CD14-positive monocyte (primary cell): ENCODE measurements at regions not wholly inside any gene's neighbourhood (a gene's known extent, or its start where the extent isn't known, plus 50 kb on each side); places are given as distances from the start of the nearest gene placed in this dataset.

ENCODE experiments used
- DNase-seq, 3 donors: peaks; one replicate each; pipeline ENCODE4 v3.0.0-alpha.2; 2011 to 2022
- H2AFZ ChIP-seq: 2 replicates; pipeline ENCODE4 v1.6.0; 2012; ENCODE audit warnings: mild to moderate bottlenecking, low read depth, low read length, inconsistent platforms; ENCODE audit not compliant: insufficient read depth, poor library complexity, severe bottlenecking
- H3K27ac ChIP-seq, 2 donors: 1 replicate in 1 of 2; 2 replicates in 1 of 2; pipeline ENCODE4 v1.5.1; 2012 to 2013; ENCODE audit warnings: low read length in 2 of 2, control low read depth in 1 of 2, inconsistent platforms in 1 of 2, low read depth in 1 of 2, mild to moderate bottlenecking in 1 of 2
- H3K27me3 ChIP-seq, 2 donors: one replicate each; pipeline versions ENCODE4 v1.6.0 to v1.6.1; 2011 to 2013; ENCODE audit warnings: low read length in 2 of 2; ENCODE audit not compliant: control insufficient read depth in 2 of 2, insufficient read depth in 2 of 2
- H3K36me3 ChIP-seq, 2 donors: replicated peaks in 1 of 2; 1 replicate in 1 of 2; 2 replicates in 1 of 2; pipeline versions ENCODE4 v1.5.1 to v1.6.1; 2012 to 2013; ENCODE audit warnings: low read length in 2 of 2, control low read depth in 1 of 2, inconsistent platforms in 1 of 2, mild to moderate bottlenecking in 1 of 2; ENCODE audit not compliant: insufficient read depth in 2 of 2, control insufficient read depth in 1 of 2
- H3K4me1 ChIP-seq, 2 donors: 1 replicate in 1 of 2; 2 replicates in 1 of 2; pipeline versions ENCODE4 v1.5.1 to v1.6.1; 2012 to 2013; ENCODE audit warnings: low read length in 2 of 2, control low read depth in 1 of 2, inconsistent platforms in 1 of 2, mild to moderate bottlenecking in 1 of 2, moderate library complexity in 1 of 2; ENCODE audit not compliant: insufficient read depth in 2 of 2, control insufficient read depth in 1 of 2
- H3K4me2 ChIP-seq: replicated peaks from 2 replicates; pipeline ENCODE3; 2012; ENCODE audit warnings: low read length, moderate library complexity, mild to moderate bottlenecking; ENCODE audit not compliant: poor library complexity, severe bottlenecking; ENCODE audit errors: extremely low read depth
- H3K4me3 ChIP-seq, 3 experiments: fragments of 200-600 bp in 1 of 3; sonication (generic) in 1 of 3; replicated peaks in 1 of 3; 1 replicate in 2 of 3; 2 replicates in 1 of 3; pipeline ENCODE4 v1.5.1; 2011 to 2013; ENCODE audit warnings: low read length in 3 of 3, mild to moderate bottlenecking in 3 of 3, control low read depth in 2 of 3, low read depth in 2 of 3, inconsistent platforms in 1 of 3, moderate library complexity in 1 of 3
- H3K79me2 ChIP-seq: 2 replicates; pipeline ENCODE4 v1.6.0; 2012; ENCODE audit warnings: mild to moderate bottlenecking, control low read depth, inconsistent platforms, low read length, moderate library complexity; ENCODE audit not compliant: insufficient read depth
- H3K9ac ChIP-seq: 2 replicates; pipeline ENCODE4 v1.6.0; 2017; ENCODE audit warnings: low read length, mild to moderate bottlenecking; ENCODE audit not compliant: insufficient read depth, poor library complexity, severe bottlenecking
- H3K9me3 ChIP-seq, 2 donors: replicated peaks in 1 of 2; 1 replicate in 1 of 2; 2 replicates in 1 of 2; pipeline versions ENCODE4 v1.5.1 to v1.6.1; 2012 to 2013; ENCODE audit warnings: low read length in 2 of 2, control low read depth in 1 of 2; ENCODE audit not compliant: control insufficient read depth in 1 of 2, insufficient read depth in 1 of 2
- H4K20me1 ChIP-seq: 2 replicates; pipeline ENCODE4 v1.6.0; 2012; ENCODE audit warnings: mild to moderate bottlenecking, low read length, control low read depth, moderate library complexity; ENCODE audit not compliant: insufficient read depth
- H3K27ac Mint-ChIP-seq, 7 donors: one replicate each; pipeline ENCODE4 v1.8.0; 2020; ENCODE audit warnings: mild to moderate bottlenecking in 7 of 7, mixed read lengths in 7 of 7, moderate library complexity in 6 of 7, inconsistent platforms in 2 of 7
- H3K27me3 Mint-ChIP-seq, 3 donors: one replicate each; pipeline ENCODE4 v1.8.0; 2021 to 2022; ENCODE audit warnings: low read depth in 3 of 3, mild to moderate bottlenecking in 3 of 3, mixed read lengths in 3 of 3, moderate library complexity in 3 of 3, inconsistent platforms in 1 of 3
- H3K36me3 Mint-ChIP-seq, 2 donors: one replicate each; pipeline ENCODE4 v1.8.0; 2020; ENCODE audit warnings: mixed read lengths in 2 of 2, inconsistent platforms in 1 of 2, mild to moderate bottlenecking in 1 of 2
- H3K4me1 Mint-ChIP-seq: one replicate; pipeline ENCODE4 v1.8.0; 2020; ENCODE audit warnings: mild to moderate bottlenecking, mixed read lengths
- H3K4me3 Mint-ChIP-seq, 2 donors: one replicate each; pipeline ENCODE4 v1.8.0; 2020; ENCODE audit warnings: mild to moderate bottlenecking in 2 of 2, mixed read lengths in 2 of 2, moderate library complexity in 1 of 2
- H3K9me3 Mint-ChIP-seq, 7 donors: one replicate each; pipeline ENCODE4 v1.8.0; 2020 to 2022; ENCODE audit warnings: mixed read lengths in 7 of 7, mild to moderate bottlenecking in 6 of 7, moderate library complexity in 6 of 7, inconsistent platforms in 2 of 7
- WGBS: methylation state at CpG from one replicate; pipeline ENCODE4 v1.1.5; 2013; ENCODE audit warnings: missing lambda C conversion rate; ENCODE audit not compliant: insufficient coverage; 5-methylcytosine and 5-hydroxymethylcytosine counted together
- intact Hi-C, 2 donors: fragments of 100-400 bp; cut with micrococcal nuclease; formaldehyde crosslinking; loops; one replicate each; pipeline versions ENCODE4 v1.15.0 to v1.15.1; 2023
- TF ChIP-seq, protein P1 (sequence below): fragments of 200-600 bp; IDR thresholded peaks from one replicate; pipeline ENCODE4 v1.8.0; 2022; ENCODE audit warnings: antibody characterized with exemption, mild to moderate bottlenecking

DNA sequence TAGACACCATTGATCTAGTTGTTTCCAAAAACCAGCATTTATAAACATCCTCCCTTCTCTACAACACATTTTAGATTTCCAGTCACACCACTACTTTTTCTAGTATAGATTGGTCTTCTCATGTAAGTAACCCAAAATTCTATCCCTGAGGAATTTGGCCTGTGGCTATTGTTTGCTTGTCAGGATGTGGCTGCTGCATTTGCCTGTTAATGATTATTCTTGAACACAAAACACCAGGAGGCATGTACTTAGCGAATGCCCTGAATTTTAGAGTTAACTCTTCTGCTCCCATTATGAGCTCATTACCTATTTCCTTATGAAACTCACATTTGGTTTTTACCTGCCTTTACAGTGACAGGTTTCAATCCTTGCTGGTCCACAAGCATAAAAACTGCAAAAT, 102.0 kb upstream of the FSTL5 start:
- DNase-seq: no peak
- no peak overlapping the region for H3K27ac Mint-ChIP-seq
- H3K27ac ChIP-seq: no peak overlapping the region
- no peak overlapping the region for H2AFZ ChIP-seq
- H3K9me3 Mint-ChIP-seq: peaks cover 2 to 17% (median 9%) of the 10 kb centered on the region in 7 donors
- no peaks in the 10 kb centered on the region for H3K4me1 Mint-ChIP-seq
- TF ChIP-seq, protein P1, sequence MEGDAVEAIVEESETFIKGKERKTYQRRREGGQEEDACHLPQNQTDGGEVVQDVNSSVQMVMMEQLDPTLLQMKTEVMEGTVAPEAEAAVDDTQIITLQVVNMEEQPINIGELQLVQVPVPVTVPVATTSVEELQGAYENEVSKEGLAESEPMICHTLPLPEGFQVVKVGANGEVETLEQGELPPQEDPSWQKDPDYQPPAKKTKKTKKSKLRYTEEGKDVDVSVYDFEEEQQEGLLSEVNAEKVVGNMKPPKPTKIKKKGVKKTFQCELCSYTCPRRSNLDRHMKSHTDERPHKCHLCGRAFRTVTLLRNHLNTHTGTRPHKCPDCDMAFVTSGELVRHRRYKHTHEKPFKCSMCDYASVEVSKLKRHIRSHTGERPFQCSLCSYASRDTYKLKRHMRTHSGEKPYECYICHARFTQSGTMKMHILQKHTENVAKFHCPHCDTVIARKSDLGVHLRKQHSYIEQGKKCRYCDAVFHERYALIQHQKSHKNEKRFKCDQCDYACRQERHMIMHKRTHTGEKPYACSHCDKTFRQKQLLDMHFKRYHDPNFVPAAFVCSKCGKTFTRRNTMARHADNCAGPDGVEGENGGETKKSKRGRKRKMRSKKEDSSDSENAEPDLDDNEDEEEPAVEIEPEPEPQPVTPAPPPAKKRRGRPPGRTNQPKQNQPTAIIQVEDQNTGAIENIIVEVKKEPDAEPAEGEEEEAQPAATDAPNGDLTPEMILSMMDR: no peak
- no peak overlapping the region for H3K4me3 Mint-ChIP-seq
- H3K4me1 ChIP-seq: no peaks in the 10 kb centered on the region
- H3K27me3 Mint-ChIP-seq: no peaks in the 10 kb centered on the region
- WGBS: no CpG with 5 or more reads among the region's 1 CpG
- H3K9ac ChIP-seq: no peak overlapping the region
- no peak overlapping the region for H3K4me2 ChIP-seq
- H3K4me3 ChIP-seq: no peak overlapping the region
- H3K79me2 ChIP-seq: no peaks in the 10 kb centered on the region
- H3K9me3 ChIP-seq: peaks cover 0 to 4% of the 10 kb centered on the region in 2 donors
- H3K36me3 Mint-ChIP-seq: no peaks in the 10 kb centered on the region
- intact Hi-C loops: no loop called here
- H4K20me1 ChIP-seq: no peaks in the 10 kb centered on the region
- no peaks in the 10 kb centered on the region for H3K36me3 ChIP-seq
- no peaks in the 10 kb centered on the region for H3K27me3 ChIP-seq

DNA sequence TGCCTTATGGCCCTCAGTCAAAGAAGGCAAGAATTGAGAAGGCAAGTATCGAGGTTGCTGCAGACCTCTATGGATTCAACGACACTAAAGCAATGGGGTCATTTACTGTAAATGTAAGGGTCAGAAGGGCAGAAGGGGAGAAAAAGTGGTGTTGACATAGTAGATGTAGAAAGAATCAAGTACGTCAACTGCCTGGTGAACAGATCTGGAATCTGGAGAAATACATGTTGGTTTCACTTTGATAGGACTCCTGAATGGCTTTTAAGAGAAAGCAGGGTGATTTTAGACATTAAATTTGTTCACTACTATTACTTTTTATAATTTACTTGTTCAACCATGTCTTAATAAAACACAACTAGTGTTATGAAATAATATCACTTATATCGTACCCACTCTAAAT, 81.3 kb upstream of the FSTL5 start:
- Histone ChIP-seq H3K27me3 (no peaks in the 10 kb centered on the region), H3K4me1 (no peaks in the 10 kb centered on the region), H3K9ac (no peak overlapping the region), H3K27ac (no peak overlapping the region), H3K4me2 (no peak overlapping the region), H3K79me2 (no peaks in the 10 kb centered on the region), H3K9me3 (peaks cover 0 to 5% of the 10 kb centered on the region in 2 donors), H3K4me3 (no peak overlapping the region), H2AFZ (no peak overlapping the region), H4K20me1 (no peaks in the 10 kb centered on the region), H3K36me3 (no peaks in the 10 kb centered on the region)
- Mint-ChIP-seq H3K4me1 (no peaks in the 10 kb centered on the region), H3K9me3 (peaks cover 2 to 12% (median 7%) of the 10 kb centered on the region in 7 donors), H3K36me3 (no peaks in the 10 kb centered on the region), H3K27me3 (peaks cover 0 to 1% (median 0%) of the 10 kb centered on the region in 3 donors), H3K27ac (no peak overlapping the region), H3K4me3 (no peak overlapping the region)
- TF ChIP-seq, protein P1: no peak
- 62% methylated on average over 3 of the region's 4 CpGs for WGBS
- no peak for DNase-seq
- intact Hi-C loops: no loop called here
